COLO668 (cell line): ENCODE measurements at regions not wholly inside any gene's neighbourhood (a gene's known extent, or its start where the extent isn't known, plus 50 kb on each side); places are given as distances from the start of the nearest gene placed in this dataset.
"Not testable (repeated sequence)": the region's sequence is repeated elsewhere in the genome, so short reads cannot be mapped to it uniquely, and the experiment has no call there.

ENCODE experiments used
- DNase-seq: peaks from one replicate; lab custom pipeline; 2025; ENCODE audit not compliant: unreplicated experiment; lab: John Stamatoyannopoulos, UW

- DNase-seq, result not testable (repeated sequence)
Measured at GRCh38 chr11:67940440-67940839, 63.5 kb downstream of the UNC93B1 start.

- DNase-seq, result not testable (repeated sequence)
Measured at GRCh38 chr11:67938964-67939363, 64.9 kb downstream of the UNC93B1 start.

GRCh38 chr11:67938371-67938770 is 65.5 kb downstream of the UNC93B1 start:
- not testable (repeated sequence) for DNase-seq

GRCh38 chr11:67923565-67923964 is 80.3 kb downstream of the UNC93B1 start:
- DNase-seq, result not testable (repeated sequence)

- not testable (repeated sequence) for DNase-seq
Measured at GRCh38 chr11:67920546-67920945, 83.4 kb downstream of the UNC93B1 start.

- not testable (repeated sequence) for DNase-seq
Measured at GRCh38 chr11:67912184-67912583, 91.7 kb downstream of the UNC93B1 start.

- not testable (repeated sequence) for DNase-seq
Measured at GRCh38 chr11:67911211-67911610, 92.7 kb downstream of the UNC93B1 start.

- DNase-seq, result not testable (repeated sequence)
Measured at GRCh38 chr11:67910803-67911202, 93.1 kb downstream of the UNC93B1 start.

GRCh38 chr11:67906969-67907368 is 96.9 kb downstream of the UNC93B1 start:
- not testable (repeated sequence) for DNase-seq

- not testable (repeated sequence) for DNase-seq
Measured at GRCh38 chr11:67899462-67899861, 104.4 kb downstream of the UNC93B1 start.

- not testable (repeated sequence) for DNase-seq
Measured at GRCh38 chr11:67893487-67893886, 110.4 kb downstream of the UNC93B1 start.

GRCh38 chr11:67889646-67890045 is 114.3 kb downstream of the UNC93B1 start:
- not testable (repeated sequence) for DNase-seq

GRCh38 chr11:67888056-67888455 is 115.8 kb downstream of the UNC93B1 start:
- DNase-seq, result not testable (repeated sequence)

GRCh38 chr11:67886672-67887071 is 117.2 kb downstream of the UNC93B1 start:
- DNase-seq, result not testable (repeated sequence)

- not testable (repeated sequence) for DNase-seq
Measured at GRCh38 chr11:67886207-67886606, 117.7 kb downstream of the UNC93B1 start.

GRCh38 chr11:67885574-67885973 is 118.3 kb downstream of the UNC93B1 start:
- DNase-seq, result not testable (repeated sequence)

GRCh38 chr11:67884761-67885558 is 118.9 kb downstream of the UNC93B1 start:
- peak; percentile 16 for DNase-seq

GRCh38 chr11:67884073-67884757 is 119.7 kb downstream of the UNC93B1 start:
- not testable (repeated sequence) for DNase-seq

- not testable (repeated sequence) for DNase-seq
Measured at GRCh38 chr11:67882304-67882703, 121.6 kb downstream of the UNC93B1 start.

- DNase-seq, result not testable (repeated sequence)
Measured at GRCh38 chr11:67881836-67882235, 122.1 kb downstream of the UNC93B1 start.

GRCh38 chr11:67880594-67881196 is 123.2 kb downstream of the UNC93B1 start:
- not testable (repeated sequence) for DNase-seq

- DNase-seq, result not testable (repeated sequence)
Measured at GRCh38 chr11:67878666-67879065, 125.2 kb downstream of the UNC93B1 start.
